ENCODE measurements at regions not wholly inside any gene's neighbourhood (a gene's known extent, or its start where the extent isn't known, plus 50 kb on each side); places are given as distances from the start of the nearest gene placed in this dataset.
"Not testable (repeated sequence)": the region's sequence is repeated elsewhere in the genome, so short reads cannot be mapped to it uniquely, and the experiment has no call there.

GRCh38 chr22:26970809-26971394 is 313.5 kb downstream of the MIAT start:
- DNase-seq (ENCODE audit: low spot score): no peak

DNA sequence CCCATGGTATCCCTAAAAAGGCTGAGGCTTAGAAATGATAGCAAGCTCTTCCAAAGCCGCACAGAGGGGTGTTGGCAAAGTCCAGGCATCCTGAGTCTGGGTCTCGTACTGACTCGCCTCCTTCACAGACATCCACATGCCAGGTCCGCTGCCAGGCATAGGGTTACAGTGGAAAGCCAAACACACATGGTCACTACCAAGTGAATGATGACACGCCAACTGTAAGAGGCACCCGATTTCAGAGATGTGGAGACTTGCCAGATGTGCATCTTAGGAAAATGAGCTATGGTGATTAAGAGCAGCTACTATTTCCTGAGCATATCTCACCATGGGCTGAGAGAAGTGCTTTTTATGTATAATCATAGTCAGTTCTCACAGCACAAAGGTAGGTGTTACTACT is 314.9 kb downstream of the MIAT start:
- no peak for DNase-seq (ENCODE audit: low spot score)

DNA sequence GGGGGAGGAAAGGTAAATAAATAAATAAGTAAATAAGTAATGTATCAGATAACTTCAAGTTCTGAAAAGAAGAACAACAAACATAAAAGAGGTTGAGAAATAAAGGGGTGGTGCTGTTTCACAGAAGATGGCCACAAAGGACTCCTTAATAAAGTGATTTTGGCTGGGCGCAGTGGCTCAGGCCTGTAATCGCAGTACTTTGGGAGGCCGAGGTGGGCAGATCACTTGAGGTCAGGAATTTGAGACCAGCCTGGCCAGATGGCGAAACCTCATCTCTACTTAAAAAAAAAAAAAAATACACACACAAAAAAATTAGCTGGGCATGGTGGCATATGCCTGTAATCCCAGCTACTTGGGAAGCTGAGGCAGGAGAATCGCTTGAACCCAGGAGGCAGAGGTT is 315.5 kb downstream of the MIAT start:
- DNase-seq (ENCODE audit: low spot score): not testable (repeated sequence)

DNA sequence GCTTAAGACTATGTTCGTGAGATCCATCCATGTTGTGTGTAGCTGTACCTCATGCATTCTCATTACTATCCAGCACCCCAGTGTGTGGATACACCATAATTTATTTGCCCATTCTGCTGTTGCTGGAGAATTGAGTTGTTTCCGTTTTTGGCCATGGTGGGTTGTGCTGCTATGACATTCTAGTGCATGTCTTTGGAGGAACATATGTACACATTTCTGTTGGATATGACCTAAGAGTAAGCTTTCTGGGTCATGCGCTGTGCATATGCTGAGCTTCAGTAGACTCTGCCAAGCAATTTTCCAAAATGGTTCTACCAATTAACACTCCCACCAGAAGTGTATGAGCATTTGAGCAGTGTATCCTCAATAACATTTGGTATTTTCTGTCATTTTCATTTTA is 316.6 kb downstream of the MIAT start:
- DNase-seq (ENCODE audit: low spot score): no peak

DNA sequence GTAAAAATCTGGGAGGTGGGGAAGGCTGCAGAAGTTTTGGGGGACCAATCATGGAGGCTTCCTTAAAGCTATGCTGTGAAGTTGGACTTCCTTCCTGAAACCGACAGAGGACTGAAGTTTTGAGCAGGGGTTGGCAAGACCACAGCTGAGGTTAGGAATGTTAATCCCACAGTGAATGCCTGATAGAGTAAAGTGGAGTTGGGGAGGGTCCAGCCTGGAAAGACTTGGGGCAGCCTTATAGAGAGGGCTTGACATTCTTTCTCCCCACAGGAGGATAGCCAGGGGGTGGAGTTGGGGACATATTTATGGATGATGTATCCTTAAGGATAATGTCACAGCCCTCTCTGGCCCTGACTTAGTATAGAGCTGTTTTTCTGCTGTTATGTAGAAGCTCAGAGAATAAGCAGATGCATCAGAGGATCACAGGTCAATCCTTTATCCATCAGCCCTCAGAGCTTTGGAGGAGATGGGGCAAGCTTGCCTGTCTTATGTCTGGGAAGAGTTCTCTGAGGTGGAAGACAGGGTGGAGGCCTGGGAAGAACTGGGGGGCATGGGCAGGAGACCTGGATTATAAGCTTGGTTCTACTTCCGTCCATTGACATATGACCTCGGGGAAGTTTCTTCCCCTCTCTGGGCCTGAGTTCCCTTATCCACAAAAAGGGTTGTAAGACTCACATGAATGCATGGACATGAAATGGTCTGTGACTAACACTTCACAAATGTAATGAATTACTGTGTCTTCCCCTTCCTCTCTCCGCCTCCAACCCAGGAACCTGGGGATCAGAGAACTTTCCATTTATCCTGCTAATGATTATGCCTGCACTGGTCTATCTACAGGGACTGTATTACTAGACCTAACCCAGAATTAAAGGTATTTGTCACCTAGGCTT is 317.8 kb downstream of the MIAT start:
- DNase-seq (ENCODE audit: low spot score): no peak

GRCh38 chr22:26975865-26976264 is 318.5 kb downstream of the MIAT start:
- no peak for DNase-seq (ENCODE audit: low spot score)

DNA sequence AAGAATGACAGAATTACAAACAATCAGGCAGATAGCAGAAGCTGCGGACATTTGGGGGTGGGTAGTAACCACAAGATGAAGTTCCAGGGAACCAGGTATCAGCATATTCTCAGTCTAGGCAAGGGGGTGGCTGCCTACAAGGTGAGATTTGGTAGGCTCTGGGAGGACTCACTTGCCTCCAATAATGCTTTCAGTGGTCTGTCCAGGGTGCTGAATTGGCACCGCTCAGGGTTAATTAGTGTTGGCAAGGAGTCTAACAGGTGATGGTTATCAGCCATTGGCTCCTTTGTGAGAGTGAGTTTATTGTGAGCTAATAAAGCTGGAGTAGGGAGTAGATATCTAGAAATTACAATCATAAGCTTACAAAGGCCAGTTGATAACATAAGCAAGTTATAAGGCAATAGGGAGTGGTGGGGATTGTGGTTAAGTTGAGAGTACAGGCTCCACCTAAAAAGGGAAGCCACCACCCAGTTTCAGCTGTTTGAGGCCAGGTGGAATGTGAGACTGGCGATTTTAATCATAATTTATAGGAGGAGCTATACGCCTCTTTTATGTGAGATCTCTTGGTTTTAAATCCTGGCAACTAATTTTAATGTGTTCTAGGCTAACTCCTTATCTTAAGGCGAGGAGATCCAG is 320.5 kb downstream of the MIAT start:
- DNase-seq (ENCODE audit: low spot score): no peak

DNA sequence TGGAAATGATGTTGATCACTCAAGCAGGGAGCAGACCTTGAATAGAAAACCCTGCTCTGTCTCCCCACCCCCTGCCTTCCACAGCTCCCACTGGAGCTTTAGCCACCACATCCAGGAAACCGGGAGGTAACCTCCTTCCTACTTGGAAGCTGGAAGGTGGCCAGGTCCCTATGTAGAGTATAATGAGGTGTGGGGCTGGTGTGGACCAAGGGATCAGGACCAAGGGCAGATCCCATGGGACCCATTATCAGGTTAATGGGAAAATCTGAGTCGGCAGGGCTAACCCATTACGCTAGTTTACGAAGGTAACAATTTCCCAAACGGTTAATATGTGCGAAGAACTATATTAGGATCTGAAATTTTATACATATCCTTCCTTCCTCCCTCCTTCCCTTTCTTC is 321.9 kb downstream of the MIAT start:
- no peak for DNase-seq (ENCODE audit: low spot score)

GRCh38 chr22:26981111-26981510 is 323.7 kb downstream of the MIAT start:
- DNase-seq (ENCODE audit: low spot score): no peak

DNA sequence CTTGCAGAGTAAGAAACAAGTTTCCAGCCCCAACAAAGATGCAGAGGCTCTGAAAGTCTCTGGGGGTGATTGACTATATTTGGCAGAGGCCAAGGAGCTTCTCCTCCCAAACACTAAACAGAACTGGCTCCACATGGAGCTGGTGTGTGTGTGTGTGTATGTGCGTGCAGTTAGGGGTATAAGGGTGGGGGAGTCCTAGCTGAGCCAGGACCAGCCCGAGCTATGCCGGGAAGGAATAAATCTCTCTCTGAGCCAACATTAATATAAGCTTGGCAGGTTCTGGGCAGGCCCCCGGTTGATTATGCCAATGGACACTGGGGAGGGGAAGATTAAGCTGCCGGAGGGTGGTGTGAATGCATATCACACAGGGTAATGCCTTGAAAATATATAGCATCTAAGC is 324.2 kb downstream of the MIAT start:
- no peak for DNase-seq (ENCODE audit: low spot score)

DNA sequence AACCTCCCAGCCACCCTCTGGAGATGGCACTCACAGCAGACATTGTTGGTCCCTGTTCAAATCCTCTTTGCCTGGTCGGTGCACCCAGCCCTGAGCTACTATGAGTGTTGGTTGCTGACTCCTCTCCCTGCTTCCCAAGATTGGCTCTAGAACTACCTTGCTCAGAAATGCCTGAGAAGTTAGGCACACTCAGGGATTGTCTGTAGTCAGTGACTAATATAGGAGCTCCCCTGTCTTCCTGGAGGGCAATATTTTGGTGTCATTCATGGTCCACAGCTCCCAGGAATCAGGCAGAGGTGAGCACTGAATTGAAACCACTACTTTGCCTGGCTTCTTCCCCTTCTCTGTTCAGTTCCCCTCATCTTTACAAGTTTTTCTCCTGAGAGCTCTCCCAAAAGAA is 325.9 kb downstream of the MIAT start:
- no peak for DNase-seq (ENCODE audit: low spot score)

DNA sequence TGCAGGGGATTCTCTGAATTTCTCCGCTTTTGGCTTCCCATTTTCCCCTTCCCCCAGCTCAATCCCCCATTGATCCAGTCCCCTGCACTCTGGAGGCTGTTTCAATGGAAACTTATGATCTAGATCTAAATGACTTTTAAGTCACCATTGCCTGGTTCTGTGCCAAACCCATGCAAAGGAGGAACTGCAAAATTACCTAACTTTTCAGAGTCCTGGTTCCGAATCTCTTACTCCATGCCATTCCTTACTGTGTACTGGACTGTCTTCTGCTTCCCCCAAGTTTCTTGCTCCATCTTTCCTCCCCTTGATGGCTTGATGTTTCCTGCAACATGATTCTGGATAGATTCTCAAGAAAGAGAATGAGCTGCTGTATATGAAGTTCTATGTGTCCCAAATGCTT is 327.8 kb downstream of the MIAT start:
- DNase-seq (ENCODE audit: low spot score): no peak

DNA sequence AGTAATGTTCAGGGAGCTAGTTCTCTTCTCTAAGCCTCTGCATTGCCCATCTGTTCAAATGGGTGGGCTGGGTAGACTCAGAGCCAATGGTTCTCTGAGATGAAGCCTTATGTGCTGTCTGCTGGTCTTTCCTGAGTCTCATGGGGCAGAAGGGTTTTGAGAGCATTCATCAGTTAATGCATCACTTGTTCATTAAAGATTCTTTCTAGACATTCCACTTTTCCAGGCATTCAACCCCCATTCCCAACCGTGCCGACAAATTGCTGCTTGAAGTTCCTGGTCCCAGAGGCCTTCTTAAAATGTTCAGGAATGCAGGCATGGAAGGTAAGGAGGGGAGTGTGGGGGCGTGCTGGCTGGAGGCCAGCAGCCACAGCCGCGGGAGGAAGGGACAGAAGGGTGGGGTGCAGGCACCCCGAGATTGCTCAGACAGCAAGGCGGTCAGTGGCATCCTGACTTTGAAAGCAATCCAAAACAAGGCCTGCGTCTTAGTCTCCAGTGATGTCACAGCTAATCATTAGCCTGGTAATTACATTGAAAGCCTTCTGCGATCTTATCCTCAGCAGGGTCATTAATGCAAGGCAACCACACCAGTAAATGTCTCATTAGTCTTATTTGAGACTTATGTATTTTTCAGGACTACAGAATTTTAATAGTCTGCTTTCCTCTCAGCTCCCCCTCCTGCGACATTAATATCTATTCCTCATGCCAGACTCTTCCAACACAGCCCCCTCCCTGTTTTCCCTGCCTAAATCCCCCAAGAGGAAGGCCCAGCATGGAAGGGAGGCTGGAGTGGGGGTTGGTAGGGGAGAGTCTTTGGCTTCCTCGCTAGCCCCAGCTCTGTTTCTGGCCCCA is 328.8 kb downstream of the MIAT start:
- no peak for DNase-seq (ENCODE audit: low spot score)

- DNase-seq (ENCODE audit: low spot score): no peak
These were observed 329.5 kb downstream of the MIAT start for GRCh38 chr22:26986884-26987283.

DNA sequence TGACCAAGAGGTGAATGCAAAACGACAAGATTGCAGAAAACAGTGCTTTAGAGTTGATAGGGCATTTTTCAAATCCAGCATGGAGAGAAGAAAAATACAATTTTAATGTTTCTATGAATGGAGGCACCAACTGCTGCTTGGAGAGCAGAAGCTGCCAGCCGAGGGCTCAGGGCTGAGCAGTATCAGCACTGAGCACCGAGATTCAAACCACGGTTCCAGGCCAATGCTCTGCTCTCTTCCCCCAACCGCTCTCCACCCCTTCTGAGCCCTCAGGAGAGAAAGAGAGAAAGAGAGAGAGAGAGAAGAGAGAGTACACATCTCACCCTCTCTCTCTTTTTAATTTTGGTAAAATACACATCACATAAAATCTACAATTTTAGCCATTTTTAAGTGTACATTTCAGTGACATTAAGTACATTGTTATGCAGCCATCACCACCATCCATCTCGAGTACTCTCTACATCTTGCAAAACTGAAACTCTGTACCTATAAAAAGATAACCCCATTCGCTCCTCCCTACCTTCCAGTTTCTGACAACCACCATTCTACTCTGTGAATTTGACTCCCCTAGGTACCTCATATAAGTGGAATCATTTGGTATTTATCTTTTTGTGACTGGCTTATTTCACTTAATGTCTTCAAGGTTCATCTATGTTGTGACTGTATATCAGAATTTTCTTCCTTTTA is 333.3 kb downstream of the MIAT start:
- DNase-seq (ENCODE audit: low spot score): no peak

DNA sequence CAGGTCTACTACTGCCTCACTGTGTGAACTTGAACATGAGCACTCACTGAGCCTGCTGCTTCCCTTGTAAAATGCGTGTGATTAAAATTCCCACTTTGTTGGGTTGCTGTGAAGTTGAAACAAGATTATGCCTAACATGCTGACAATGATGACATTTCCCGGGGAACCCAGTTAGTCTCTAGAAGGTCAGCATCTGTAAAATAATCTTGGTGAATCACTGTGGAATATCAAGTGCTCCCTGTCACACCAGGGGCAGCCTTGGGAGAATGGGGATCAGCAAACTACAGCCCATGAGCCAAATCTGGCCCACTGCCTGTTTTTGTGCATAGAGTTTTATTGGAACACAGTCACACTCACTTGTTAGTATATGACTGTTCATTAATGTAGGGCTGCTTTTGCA is 335.2 kb downstream of the MIAT start:
- no peak for DNase-seq (ENCODE audit: low spot score)

DNA sequence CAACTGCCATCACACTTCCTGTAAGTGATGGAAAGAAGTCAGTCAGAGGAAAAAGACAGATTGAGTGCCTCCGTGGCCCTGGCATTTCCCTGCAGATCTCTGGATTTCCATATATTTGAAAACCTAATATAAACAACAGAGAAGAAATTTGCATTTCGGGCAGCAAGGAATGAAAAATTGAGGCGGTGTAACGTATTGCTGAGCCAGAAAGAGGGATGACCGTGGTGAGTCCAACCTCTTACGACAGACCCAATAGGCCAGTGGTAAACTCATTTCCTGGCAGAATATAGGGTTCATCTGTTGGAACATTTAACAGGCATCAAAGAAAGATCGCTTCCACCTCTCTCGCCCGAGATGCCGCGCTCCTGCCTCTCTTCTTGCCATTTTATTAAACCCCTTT is 336.5 kb downstream of the MIAT start:
- DNase-seq (ENCODE audit: low spot score): no peak

DNA sequence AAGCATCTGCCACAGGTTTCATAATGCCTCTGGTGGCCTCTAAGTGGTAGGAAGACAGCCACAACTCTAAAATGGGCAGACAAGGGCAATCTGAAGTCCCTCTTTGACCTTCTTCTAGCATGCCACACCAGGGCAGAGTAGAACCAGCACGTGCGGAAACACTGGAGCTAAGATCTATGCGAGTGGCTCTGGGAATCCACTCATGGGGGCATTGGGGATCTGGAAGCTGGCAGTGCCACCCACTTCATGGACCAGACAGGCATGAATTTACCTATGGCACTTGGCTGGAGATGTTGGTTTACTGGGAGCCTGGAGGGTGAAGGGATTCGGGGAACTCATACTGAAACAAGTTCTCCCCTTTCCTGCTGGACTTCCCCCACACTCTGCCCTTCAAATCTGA is 337.4 kb downstream of the MIAT start:
- DNase-seq (ENCODE audit: low spot score): no peak

DNA sequence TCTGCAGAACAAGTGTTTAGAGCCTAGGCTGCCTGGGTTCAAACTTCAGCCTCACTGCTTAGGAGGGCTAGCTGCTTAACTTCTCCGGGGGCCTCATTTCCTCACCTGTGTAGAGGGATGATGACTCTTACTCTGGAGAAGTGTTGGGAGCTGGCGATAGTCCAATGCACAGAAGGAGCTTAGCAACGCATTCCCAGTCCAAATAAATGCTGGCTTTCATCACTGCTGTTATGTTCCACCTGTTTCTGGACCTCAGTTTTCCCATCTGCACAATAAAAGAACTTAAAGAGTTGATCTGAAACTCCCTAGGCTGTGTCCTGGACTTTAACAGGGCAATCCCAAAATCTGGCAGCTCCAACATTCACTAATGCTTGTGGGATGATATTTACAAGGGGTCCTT is 337.8 kb downstream of the MIAT start:
- DNase-seq (ENCODE audit: low spot score): no peak

DNA sequence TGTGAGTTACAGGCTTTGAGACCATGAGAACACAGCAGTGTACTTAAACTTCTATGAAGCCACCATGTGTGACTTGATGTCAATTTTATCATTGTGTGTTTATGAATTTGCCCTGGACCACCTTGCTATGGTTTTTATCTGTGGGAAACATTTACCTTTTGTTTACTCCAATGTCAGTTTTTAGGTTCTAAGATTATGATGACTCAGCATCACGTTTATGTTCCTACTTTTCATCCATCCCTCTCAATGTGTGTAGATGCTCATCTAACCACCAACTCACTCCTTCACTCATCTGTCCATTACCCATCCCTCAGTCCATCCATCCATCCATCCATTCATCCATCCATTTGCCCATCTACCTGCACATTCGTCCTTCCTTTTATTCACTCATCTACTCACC is 338.8 kb downstream of the MIAT start:
- no peak for DNase-seq (ENCODE audit: low spot score)

DNA sequence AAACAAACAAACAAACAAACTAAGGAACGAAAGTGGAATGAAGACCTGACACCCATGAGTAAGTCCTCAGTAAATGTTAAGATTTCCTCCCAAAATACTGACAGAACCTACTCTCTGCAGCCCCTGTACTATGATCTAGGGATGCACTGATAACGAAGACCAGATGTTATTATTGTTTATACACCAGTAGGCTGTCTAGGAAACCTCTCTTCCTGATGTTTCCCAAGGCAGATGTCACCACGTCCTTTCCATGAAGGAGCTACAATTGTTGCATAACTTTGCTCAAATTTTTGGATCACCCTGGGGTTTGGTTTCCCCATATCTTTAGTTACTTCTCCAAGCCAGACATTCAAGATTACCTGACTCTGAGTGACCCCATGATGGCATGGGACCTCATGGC is 340.7 kb downstream of the MIAT start:
- no peak for DNase-seq (ENCODE audit: low spot score)

- DNase-seq (ENCODE audit: low spot score): no peak
These were observed 341.3 kb downstream of the MIAT start for GRCh38 chr22:26998716-26999115.

All from hematopoietic multipotent progenitor cell treated with erythropoietin and hydrocortisone succinate and interleukin-3 and kit ligand, for 15 days (in vitro differentiated cells).